ENCODE measurements at regions not wholly inside any gene's neighbourhood (a gene's known extent, or its start where the extent isn't known, plus 50 kb on each side); places are given as distances from the start of the nearest gene placed in this dataset.

DNA sequence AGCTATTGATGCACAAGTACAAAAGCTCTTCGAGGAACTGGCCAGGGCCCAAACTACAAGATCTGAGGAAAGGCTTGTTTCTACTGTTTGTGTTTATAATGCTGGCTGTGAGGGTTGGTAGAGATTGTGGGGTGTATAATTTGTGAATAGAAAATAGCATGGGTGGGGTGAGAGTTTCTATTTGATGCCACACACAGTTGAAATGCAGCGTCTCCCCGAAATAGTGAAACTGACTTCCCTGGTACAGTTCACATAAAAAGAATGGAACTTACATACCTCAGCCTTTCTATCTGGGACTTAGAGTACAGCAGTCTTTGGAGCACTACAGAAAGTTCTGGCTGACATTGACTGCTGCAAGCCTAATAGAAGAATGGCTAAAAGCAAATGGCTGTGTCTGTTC, 91.3 kb downstream of the DTWD1 start:
- TF ChIP-seq, protein P1, sequence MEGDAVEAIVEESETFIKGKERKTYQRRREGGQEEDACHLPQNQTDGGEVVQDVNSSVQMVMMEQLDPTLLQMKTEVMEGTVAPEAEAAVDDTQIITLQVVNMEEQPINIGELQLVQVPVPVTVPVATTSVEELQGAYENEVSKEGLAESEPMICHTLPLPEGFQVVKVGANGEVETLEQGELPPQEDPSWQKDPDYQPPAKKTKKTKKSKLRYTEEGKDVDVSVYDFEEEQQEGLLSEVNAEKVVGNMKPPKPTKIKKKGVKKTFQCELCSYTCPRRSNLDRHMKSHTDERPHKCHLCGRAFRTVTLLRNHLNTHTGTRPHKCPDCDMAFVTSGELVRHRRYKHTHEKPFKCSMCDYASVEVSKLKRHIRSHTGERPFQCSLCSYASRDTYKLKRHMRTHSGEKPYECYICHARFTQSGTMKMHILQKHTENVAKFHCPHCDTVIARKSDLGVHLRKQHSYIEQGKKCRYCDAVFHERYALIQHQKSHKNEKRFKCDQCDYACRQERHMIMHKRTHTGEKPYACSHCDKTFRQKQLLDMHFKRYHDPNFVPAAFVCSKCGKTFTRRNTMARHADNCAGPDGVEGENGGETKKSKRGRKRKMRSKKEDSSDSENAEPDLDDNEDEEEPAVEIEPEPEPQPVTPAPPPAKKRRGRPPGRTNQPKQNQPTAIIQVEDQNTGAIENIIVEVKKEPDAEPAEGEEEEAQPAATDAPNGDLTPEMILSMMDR (conservative IDR thresholded peaks at IDR 0.05) = no peak
- TF ChIP-seq EZH2 (IDR thresholded peaks at IDR 0.05; ENCODE audit: low read depth) = no peak
